ENCODE measurements at regions not wholly inside any gene's neighbourhood (a gene's known extent, or its start where the extent isn't known, plus 50 kb on each side); places are given as distances from the start of the nearest gene placed in this dataset.
"Not testable (repeated sequence)": the region's sequence is repeated elsewhere in the genome, so short reads cannot be mapped to it uniquely, and the experiment has no call there.

GRCh38 chr5:87113861-87114260, 153.8 kb upstream of the RASA1 start:
- no peak for DNase-seq

GRCh38 chr5:87114631-87115030, 153.1 kb upstream of the RASA1 start:
- no peak for DNase-seq

- DNase-seq = no peak
Observed at GRCh38 chr5:87115839-87116364, 151.8 kb upstream of the RASA1 start.

- peak in 1 of 2 donors; percentile 11 for DNase-seq
Observed at GRCh38 chr5:87116825-87117512, 150.7 kb upstream of the RASA1 start.

- DNase-seq = no peak
Observed at GRCh38 chr5:87119588-87119987, 148.1 kb upstream of the RASA1 start.

- peak; percentile 17 to 42 for DNase-seq
Observed at GRCh38 chr5:87120518-87121303, 147.0 kb upstream of the RASA1 start.

- peak; percentile 73 to 81 for DNase-seq
Observed at GRCh38 chr5:87121304-87122150, 146.2 kb upstream of the RASA1 start.

- DNase-seq = peak; percentile 2 to 15
Observed at GRCh38 chr5:87122151-87122977, 145.3 kb upstream of the RASA1 start.

- no peak for DNase-seq
Observed at GRCh38 chr5:87125766-87126165, 141.9 kb upstream of the RASA1 start.

GRCh38 chr5:87126869-87127268, 140.8 kb upstream of the RASA1 start:
- no peak for DNase-seq

GRCh38 chr5:87127426-87127825, 140.3 kb upstream of the RASA1 start:
- no peak for DNase-seq

GRCh38 chr5:87127956-87128687, 139.6 kb upstream of the RASA1 start:
- DNase-seq = no peak

- DNase-seq = no peak
Observed at GRCh38 chr5:87129046-87129445, 138.6 kb upstream of the RASA1 start.

GRCh38 chr5:87132696-87133095, 135.0 kb upstream of the RASA1 start:
- DNase-seq = no peak

- not testable (repeated sequence) for DNase-seq
Observed at GRCh38 chr5:87134513-87134912, 133.2 kb upstream of the RASA1 start.

GRCh38 chr5:87136096-87136495, 131.6 kb upstream of the RASA1 start:
- DNase-seq = no peak

GRCh38 chr5:87136733-87137132, 130.9 kb upstream of the RASA1 start:
- no peak for DNase-seq

GRCh38 chr5:87137283-87137682, 130.4 kb upstream of the RASA1 start:
- DNase-seq = no peak

- no peak for DNase-seq
Observed at GRCh38 chr5:87138091-87138805, 129.4 kb upstream of the RASA1 start.

- DNase-seq = no peak
Observed at GRCh38 chr5:87139795-87140194, 127.9 kb upstream of the RASA1 start.

GRCh38 chr5:87141544-87141943, 126.1 kb upstream of the RASA1 start:
- DNase-seq = no peak

Data from inflammatory macrophage (primary cell).